ENCODE measurements at regions not wholly inside any gene's neighbourhood (a gene's known extent, or its start where the extent isn't known, plus 50 kb on each side); places are given as distances from the start of the nearest gene placed in this dataset.

DNA sequence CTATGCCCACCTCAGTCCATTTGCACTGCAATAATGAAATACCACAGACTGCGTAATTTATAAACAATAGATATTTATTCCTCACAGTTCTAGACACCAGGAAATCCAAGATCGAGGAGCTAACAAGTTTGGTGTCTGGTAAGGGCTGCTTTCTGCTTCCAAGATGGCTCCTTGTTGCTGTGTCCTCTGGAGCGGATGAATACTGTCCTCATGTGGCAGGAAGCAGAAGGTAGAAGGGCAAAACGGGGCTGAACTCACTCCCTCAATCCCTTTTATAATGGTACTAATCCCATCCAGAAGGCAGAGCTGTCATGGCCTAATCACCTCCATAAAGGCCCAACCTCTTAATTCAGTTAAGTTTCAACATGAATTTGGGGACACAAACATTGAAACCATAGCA lies 75.3 kb downstream of the P2RY1 start:
- TF ChIP-seq, protein P1, sequence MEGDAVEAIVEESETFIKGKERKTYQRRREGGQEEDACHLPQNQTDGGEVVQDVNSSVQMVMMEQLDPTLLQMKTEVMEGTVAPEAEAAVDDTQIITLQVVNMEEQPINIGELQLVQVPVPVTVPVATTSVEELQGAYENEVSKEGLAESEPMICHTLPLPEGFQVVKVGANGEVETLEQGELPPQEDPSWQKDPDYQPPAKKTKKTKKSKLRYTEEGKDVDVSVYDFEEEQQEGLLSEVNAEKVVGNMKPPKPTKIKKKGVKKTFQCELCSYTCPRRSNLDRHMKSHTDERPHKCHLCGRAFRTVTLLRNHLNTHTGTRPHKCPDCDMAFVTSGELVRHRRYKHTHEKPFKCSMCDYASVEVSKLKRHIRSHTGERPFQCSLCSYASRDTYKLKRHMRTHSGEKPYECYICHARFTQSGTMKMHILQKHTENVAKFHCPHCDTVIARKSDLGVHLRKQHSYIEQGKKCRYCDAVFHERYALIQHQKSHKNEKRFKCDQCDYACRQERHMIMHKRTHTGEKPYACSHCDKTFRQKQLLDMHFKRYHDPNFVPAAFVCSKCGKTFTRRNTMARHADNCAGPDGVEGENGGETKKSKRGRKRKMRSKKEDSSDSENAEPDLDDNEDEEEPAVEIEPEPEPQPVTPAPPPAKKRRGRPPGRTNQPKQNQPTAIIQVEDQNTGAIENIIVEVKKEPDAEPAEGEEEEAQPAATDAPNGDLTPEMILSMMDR (IDR thresholded peaks at IDR 0.05) = no peak
- TF ChIP-seq POLR2A (IDR thresholded peaks at IDR 0.05) = no peak
- TF ChIP-seq POLR2AphosphoS5 (IDR thresholded peaks at IDR 0.05) = no peak
